MCF 10A (cell line): ENCODE measurements at regions not wholly inside any gene's neighbourhood (a gene's known extent, or its start where the extent isn't known, plus 50 kb on each side); places are given as distances from the start of the nearest gene placed in this dataset.
A peak's percentile ranks its signal among the peaks of the same experiment; 100 is the strongest.

Experiments used
- BruUV-seq: library from RNA; stranded (reverse); fragments of 400-500 nt; replicated peaks from 2 replicates; lab custom pipeline; 2021; lab: Mats Ljungman, UMichigan
- CTCF ChIA-PET: fragments of 300-600 bp; sonication (Branson Sonifier 250); formaldehyde crosslinking; extraction: SDS; loops from one replicate; lab custom pipeline; 2021; ENCODE audit warnings: antibody characterized with exemption, inconsistent platforms; lab: Yijun Ruan, JAX
- POLR2A ChIA-PET: fragments of 300-600, 350-650 bp; sonication (Branson Sonifier 250); formaldehyde crosslinking; extraction: SDS; loops from one replicate; lab custom pipeline; 2020; ENCODE audit warnings: antibody characterized with exemption, inconsistent platforms; lab: Yijun Ruan, JAX
- DNase-seq: peaks from one replicate; pipeline ENCODE4 v3.0.0-alpha.2; 2018; ENCODE audit not compliant: unreplicated experiment
- H3K27ac Mint-ChIP-seq: one replicate; pipeline ENCODE4 v1.8.0; 2022; ENCODE audit warnings: mild to moderate bottlenecking, low read depth, mixed read lengths; ENCODE audit not compliant: unreplicated experiment
- H3K27me3 Mint-ChIP-seq: one replicate; pipeline ENCODE4 v1.8.0; 2022; ENCODE audit warnings: mixed read lengths; ENCODE audit not compliant: insufficient read depth, unreplicated experiment
- H3K36me3 Mint-ChIP-seq: one replicate; pipeline ENCODE4 v1.8.0; 2022; ENCODE audit warnings: mild to moderate bottlenecking, moderate library complexity, mixed read lengths; ENCODE audit not compliant: insufficient read depth, unreplicated experiment
- H3K4me1 Mint-ChIP-seq: one replicate; pipeline ENCODE4 v1.8.0; 2022; ENCODE audit warnings: mixed read lengths; ENCODE audit not compliant: insufficient read depth, unreplicated experiment
- H3K4me3 Mint-ChIP-seq: one replicate; pipeline ENCODE4 v1.8.0; 2022; ENCODE audit warnings: mild to moderate bottlenecking, moderate library complexity, mixed read lengths; ENCODE audit not compliant: unreplicated experiment
- H3K9me3 Mint-ChIP-seq: one replicate; pipeline ENCODE4 v1.8.0; 2022; ENCODE audit warnings: mixed read lengths; ENCODE audit not compliant: unreplicated experiment
- intact Hi-C: fragments of 100-400 bp; cut with micrococcal nuclease; formaldehyde crosslinking; loops from 2 replicates; pipeline ENCODE4 v1.14.1; 2022
- TF ChIP-seq, protein P1 (sequence below): fragments of 200-600 bp; IDR thresholded peaks from one replicate; pipeline ENCODE4 v1.8.0; 2022; ENCODE audit warnings: antibody characterized with exemption, mild to moderate bottlenecking; ENCODE audit not compliant: unreplicated experiment

GRCh38 chr4:103934178-103934789 is 214.5 kb upstream of the TACR3 start:
- H3K4me3 Mint-ChIP-seq = no peak overlapping the region
- ChIA-PET POLR2A (interaction anchor here (0.9 kb wide), 1 partner anchor 735 kb away, joined by 5 read pairs; no protein-coding TSS in a partner anchor), CTCF (interaction anchor here (0.5 to 2.8 kb wide), 18 partner anchors 10 to 1502 kb away, joined by 3 to 14 read pairs (median 3); no protein-coding TSS in a partner anchor)
- no peaks in the 10 kb centered on the region for H3K36me3 Mint-ChIP-seq
- TF ChIP-seq, protein P1, sequence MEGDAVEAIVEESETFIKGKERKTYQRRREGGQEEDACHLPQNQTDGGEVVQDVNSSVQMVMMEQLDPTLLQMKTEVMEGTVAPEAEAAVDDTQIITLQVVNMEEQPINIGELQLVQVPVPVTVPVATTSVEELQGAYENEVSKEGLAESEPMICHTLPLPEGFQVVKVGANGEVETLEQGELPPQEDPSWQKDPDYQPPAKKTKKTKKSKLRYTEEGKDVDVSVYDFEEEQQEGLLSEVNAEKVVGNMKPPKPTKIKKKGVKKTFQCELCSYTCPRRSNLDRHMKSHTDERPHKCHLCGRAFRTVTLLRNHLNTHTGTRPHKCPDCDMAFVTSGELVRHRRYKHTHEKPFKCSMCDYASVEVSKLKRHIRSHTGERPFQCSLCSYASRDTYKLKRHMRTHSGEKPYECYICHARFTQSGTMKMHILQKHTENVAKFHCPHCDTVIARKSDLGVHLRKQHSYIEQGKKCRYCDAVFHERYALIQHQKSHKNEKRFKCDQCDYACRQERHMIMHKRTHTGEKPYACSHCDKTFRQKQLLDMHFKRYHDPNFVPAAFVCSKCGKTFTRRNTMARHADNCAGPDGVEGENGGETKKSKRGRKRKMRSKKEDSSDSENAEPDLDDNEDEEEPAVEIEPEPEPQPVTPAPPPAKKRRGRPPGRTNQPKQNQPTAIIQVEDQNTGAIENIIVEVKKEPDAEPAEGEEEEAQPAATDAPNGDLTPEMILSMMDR = peak; percentile 73
- no peaks in the 10 kb centered on the region for H3K27me3 Mint-ChIP-seq
- intact Hi-C loops = loop anchor here (2.0 to 5.0 kb wide), 4 partner anchors 147 to 1312 kb away; no protein-coding TSS in a partner anchor
- no peak overlapping the region for H3K27ac Mint-ChIP-seq
- BruUV-seq = no TSS peak
- peak; percentile 67 for DNase-seq
- H3K4me1 Mint-ChIP-seq = no peaks in the 10 kb centered on the region
- no peaks in the 10 kb centered on the region for H3K9me3 Mint-ChIP-seq

GRCh38 chr4:103928370-103928769 is 208.6 kb upstream of the TACR3 start:
- H3K4me1 Mint-ChIP-seq = no peaks in the 10 kb centered on the region
- intact Hi-C loops = no loop called here
- H3K4me3 Mint-ChIP-seq = no peak overlapping the region
- BruUV-seq = no TSS peak
- H3K9me3 Mint-ChIP-seq = no peaks in the 10 kb centered on the region
- POLR2A ChIA-PET = interaction anchor here (0.6 to 0.7 kb wide), 2 partner anchors 35 to 285 kb away, joined by 3 read pairs; no protein-coding TSS in a partner anchor
- TF ChIP-seq, protein P1 = no peak
- DNase-seq = no peak
- no peaks in the 10 kb centered on the region for H3K36me3 Mint-ChIP-seq
- H3K27me3 Mint-ChIP-seq = no peaks in the 10 kb centered on the region
- no peak overlapping the region for H3K27ac Mint-ChIP-seq
- CTCF ChIA-PET = interaction anchor here (0.7 to 1.3 kb wide), 2 partner anchors 14 to 293 kb away, joined by 4 read pairs; no protein-coding TSS in a partner anchor

- ChIA-PET POLR2A (no interaction called here), CTCF (interaction anchor here (1.1 to 1.5 kb wide), 3 partner anchors 8 to 138 kb away, joined by 3 to 4 read pairs (median 3); no protein-coding TSS in a partner anchor)
- no peaks in the 10 kb centered on the region for H3K36me3 Mint-ChIP-seq
- no peak overlapping the region for H3K4me3 Mint-ChIP-seq
- H3K27ac Mint-ChIP-seq = no peak overlapping the region
- intact Hi-C loops = no loop called here
- no TSS peak for BruUV-seq
- no peak for DNase-seq
- TF ChIP-seq, protein P1 = no peak
- no peaks in the 10 kb centered on the region for H3K9me3 Mint-ChIP-seq
- H3K4me1 Mint-ChIP-seq = no peaks in the 10 kb centered on the region
- H3K27me3 Mint-ChIP-seq = no peaks in the 10 kb centered on the region
These were observed 203.8 kb upstream of the TACR3 start for GRCh38 chr4:103923551-103923950.

DNA sequence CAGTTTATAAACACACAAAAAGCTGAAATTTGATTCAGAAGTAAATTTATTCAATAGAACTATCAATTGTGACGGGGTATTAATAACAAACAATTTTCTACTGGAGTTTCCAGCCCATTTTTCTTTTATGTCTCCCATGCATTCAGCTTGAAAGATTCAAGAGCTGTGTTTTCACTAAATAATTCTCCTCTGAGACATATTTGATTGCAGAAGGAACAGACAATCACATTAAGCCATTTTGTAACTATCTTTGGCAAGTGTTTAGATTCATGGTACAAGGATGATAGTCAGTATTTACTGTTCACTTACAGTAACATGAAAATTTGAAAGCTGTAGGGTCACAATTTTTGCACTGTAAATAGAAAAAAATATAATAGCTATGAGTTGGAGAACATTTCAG is 198.4 kb upstream of the TACR3 start:
- Mint-ChIP-seq H3K4me1 (no peaks in the 10 kb centered on the region), H3K9me3 (no peaks in the 10 kb centered on the region), H3K27me3 (no peaks in the 10 kb centered on the region), H3K27ac (no peak overlapping the region), H3K4me3 (no peak overlapping the region), H3K36me3 (no peaks in the 10 kb centered on the region)
- TF ChIP-seq, protein P1 = no peak
- BruUV-seq = no TSS peak
- DNase-seq = no peak
- intact Hi-C loops = loop anchor here (5.0 kb wide), 2 partner anchors 131 to 271 kb away; no protein-coding TSS in a partner anchor
- CTCF ChIA-PET = interaction anchor here (0.7 to 1.7 kb wide), 5 partner anchors 12 to 701 kb away, joined by 3 to 6 read pairs (median 3); no protein-coding TSS in a partner anchor
- POLR2A ChIA-PET = no interaction called here
